Activated naive CD4-positive, alpha-beta T cell treated with Interleukin-2 at 50 U/mL for 16 hours (primary cell): ENCODE measurements at regions not wholly inside any gene's neighbourhood (a gene's known extent, or its start where the extent isn't known, plus 50 kb on each side); places are given as distances from the start of the nearest gene placed in this dataset.

Experiments used
- DNase-seq: peaks from one replicate; pipeline ENCODE4 v3.0.0-alpha.2; 2020

DNA sequence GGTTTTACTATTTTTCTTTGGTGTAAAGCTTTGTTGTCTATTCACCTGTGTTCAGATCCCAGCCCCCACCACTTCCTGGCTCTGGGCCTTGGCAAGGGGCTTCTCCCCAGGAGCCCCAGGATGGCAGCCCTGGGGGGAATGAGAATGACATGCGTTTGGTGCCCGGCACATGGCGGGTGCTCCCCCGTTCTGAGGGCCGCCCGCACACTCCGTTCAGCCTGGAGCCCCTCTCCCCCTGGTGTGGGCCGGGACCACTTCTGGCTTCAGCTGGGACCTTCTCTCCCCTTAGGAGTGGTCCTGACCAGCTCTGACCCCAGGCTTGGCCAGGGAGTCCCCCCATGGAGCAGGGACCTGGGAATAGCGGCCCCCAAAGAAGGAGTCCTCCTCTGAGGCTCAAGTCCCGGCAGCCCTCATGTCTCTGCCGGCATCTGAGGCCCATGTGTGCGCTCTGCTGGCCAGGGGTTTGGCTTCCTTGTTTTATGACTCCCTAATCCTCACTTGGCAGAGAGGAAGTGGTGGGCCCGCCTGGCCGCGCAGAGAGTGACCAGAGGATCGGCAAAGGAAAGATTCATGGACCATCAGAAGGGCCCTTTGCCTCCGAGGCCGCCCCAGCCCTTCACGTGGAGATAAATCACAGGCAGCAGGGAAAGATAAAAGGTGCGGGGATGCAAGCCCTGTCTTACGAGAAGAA lies 57.0 kb upstream of the LMX1B start:
- no peak for DNase-seq

DNA sequence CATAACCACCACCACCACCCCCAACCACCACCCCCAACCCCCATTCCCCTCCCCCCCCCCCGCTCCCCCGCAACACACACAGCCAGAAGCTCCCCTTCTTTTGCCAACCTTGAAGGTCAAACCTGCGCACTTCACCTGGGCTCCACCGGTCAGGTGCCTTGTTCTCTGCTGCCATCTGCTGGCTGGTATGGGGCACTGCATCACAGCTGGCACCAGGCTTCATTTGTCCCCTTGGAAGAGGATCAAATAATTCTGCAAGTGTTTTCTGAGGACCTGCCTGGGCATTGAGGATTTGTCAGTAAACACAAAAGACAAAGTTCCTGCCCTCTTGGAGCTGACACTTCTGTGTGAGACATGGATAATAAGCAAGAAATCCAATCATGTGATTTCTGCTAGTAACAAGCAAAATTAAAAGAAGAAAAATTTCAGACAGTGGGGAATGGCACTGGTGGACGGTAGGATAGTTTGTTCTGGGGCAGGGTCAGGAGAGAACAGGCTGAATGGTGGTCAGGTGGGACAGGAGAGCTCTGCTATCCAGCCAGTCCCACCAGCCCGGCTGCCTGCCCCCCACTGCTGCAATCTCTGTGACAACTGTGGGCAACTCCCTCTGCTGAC lies 55.6 kb upstream of the LMX1B start:
- peak; percentile 72 for DNase-seq

DNA sequence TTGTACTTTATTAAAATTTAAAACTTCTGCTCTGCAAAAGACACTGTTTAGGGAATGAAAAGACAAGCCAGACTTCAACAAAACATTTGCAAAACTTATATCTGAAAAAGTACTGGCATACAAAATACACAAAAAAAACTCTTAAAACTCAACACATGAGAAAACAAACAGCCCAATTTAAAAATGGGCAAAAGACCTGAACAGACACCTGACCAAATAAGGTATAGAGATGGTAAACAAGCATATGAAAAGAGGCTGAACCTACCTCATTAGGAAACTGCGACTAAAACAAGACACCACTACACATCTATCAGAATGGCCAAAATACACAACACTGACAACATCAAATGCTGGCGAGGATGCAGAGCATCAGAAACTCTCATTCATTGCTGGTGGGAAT lies 54.4 kb upstream of the LMX1B start:
- no peak for DNase-seq

DNA sequence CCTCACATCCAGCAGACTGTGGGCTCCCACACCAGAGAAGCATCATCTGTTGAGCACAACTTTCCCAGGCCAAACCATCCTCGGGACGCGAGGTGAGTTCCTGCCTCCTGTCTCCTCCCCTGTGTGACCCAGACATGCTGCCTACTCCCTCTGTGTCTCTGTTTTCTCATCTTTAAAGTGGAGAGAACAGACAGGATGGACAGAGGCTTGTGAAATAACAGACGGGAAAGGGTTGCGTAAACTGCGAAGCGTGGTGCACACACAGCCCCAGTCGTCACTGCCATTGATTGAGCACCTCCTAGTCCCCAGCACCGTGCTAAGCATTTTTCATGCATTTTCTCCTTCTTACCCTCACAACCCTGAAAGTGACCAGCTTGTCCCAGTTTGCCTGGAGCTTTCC lies 52.1 kb upstream of the LMX1B start:
- no peak for DNase-seq

DNA sequence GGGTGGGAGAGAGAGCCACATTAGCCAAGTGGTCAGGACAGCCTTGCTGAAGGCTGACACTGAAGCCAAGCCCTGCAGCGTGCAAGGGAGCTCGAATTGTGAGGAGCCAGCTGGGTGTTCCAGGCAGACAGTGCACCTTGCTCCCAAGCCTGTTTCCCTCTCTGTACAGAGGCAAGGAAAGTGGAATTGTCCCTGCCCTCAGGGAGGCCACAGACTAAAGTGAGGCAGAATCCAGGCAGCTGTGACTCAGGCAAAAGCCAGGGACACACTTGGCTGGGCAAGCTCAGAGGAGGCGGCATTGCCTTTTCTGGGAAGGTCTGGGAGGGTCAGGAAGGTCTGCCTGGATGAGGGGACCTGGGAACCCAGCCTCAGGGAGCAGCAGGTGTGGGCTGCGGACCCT lies 50.2 kb upstream of the LMX1B start:
- DNase-seq: no peak
